SK-N-SH treated with all-trans-retinoic acid at 6 μM for 48 hours (cell line): ENCODE measurements at regions not wholly inside any gene's neighbourhood (a gene's known extent, or its start where the extent isn't known, plus 50 kb on each side); places are given as distances from the start of the nearest gene placed in this dataset.
A peak's percentile ranks its signal among the peaks of the same experiment; 100 is the strongest.

ENCODE experiments used
- ATAC-seq: fragments of 200-7000 bp; cut with Tn5 transposase; 3 replicates; pipeline ENCODE4 v1.9.1; 2020; ENCODE audit warnings: mild to moderate bottlenecking, moderate library complexity
- ARNTL ChIP-seq: fragments of 450-650 bp; formaldehyde crosslinking; IDR thresholded peaks from 2 replicates; pipeline ENCODE4 v1.5.0; 2020; ENCODE audit warnings: low read depth, mild to moderate bottlenecking, moderate library complexity, borderline replicate concordance
- CSDC2 ChIP-seq: fragments of 250-450 bp; sonication (Bioruptor Pico); IDR thresholded peaks from 2 replicates; pipeline ENCODE4 v1.5.0; 2020; ENCODE audit warnings: mild to moderate bottlenecking, moderate library complexity
- CSRNP3 ChIP-seq: fragments of 250-450 bp; sonication (Bioruptor Pico); IDR thresholded peaks from 2 replicates; pipeline ENCODE4 v1.5.1; 2021; ENCODE audit warnings: mild to moderate bottlenecking, moderate library complexity
- ESRRG ChIP-seq: fragments of 250-450 bp; sonication (Bioruptor Pico); IDR thresholded peaks from 2 replicates; pipeline ENCODE4 v1.6.1; 2021; ENCODE audit warnings: mild to moderate bottlenecking
- GLIS3 ChIP-seq: fragments of 250-450 bp; sonication (Bioruptor Pico); IDR thresholded peaks from 2 replicates; pipeline ENCODE4 v1.5.0; 2020; ENCODE audit warnings: mild to moderate bottlenecking, moderate library complexity
- ISL1 ChIP-seq: fragments of 250-450 bp; sonication (Bioruptor Pico); IDR thresholded peaks from 2 replicates; pipeline ENCODE4 v2.1.2; 2022; ENCODE audit warnings: mild to moderate bottlenecking, moderate library complexity
- OSR1 ChIP-seq: fragments of 250-450 bp; sonication (Bioruptor Pico); IDR thresholded peaks from 2 replicates; pipeline ENCODE4 v1.8.0; 2022; ENCODE audit warnings: moderate library complexity, mild to moderate bottlenecking, inconsistent platforms
- POU6F1 ChIP-seq: fragments of 250-450 bp; sonication (Bioruptor Pico); IDR thresholded peaks from 2 replicates; pipeline ENCODE4 v1.8.0; 2021; ENCODE audit warnings: low read depth, mild to moderate bottlenecking, moderate library complexity, borderline replicate concordance
- PPARA ChIP-seq: fragments of 250-450 bp; sonication (Bioruptor Pico); IDR thresholded peaks from 2 replicates; pipeline ENCODE4 v1.5.0; 2020; ENCODE audit warnings: mild to moderate bottlenecking, borderline replicate concordance
- RARB ChIP-seq: fragments of 250-450 bp; sonication (Bioruptor Pico); IDR thresholded peaks from 2 replicates; pipeline ENCODE4 v1.8.0; 2021; ENCODE audit warnings: mild to moderate bottlenecking, moderate library complexity
- SNAI2 ChIP-seq: fragments of 250-450 bp; sonication (Bioruptor Pico); IDR thresholded peaks from 2 replicates; pipeline ENCODE4 v1.5.0; 2020; ENCODE audit warnings: mild to moderate bottlenecking, moderate library complexity
- TCF4 ChIP-seq: fragments of 250-450 bp; sonication (Bioruptor Pico); IDR thresholded peaks from 2 replicates; pipeline ENCODE4 v1.8.0; 2021; ENCODE audit warnings: mild to moderate bottlenecking, moderate library complexity, borderline replicate concordance
- TSHZ2 ChIP-seq: fragments of 250-450 bp; sonication (Bioruptor Pico); IDR thresholded peaks from 2 replicates; pipeline ENCODE4 v1.5.0; 2020; ENCODE audit warnings: mild to moderate bottlenecking, moderate library complexity
- ZC3H10 ChIP-seq: fragments of 250-450 bp; sonication (Bioruptor Pico); IDR thresholded peaks from 2 replicates; pipeline ENCODE4 v1.5.1; 2021; ENCODE audit warnings: mild to moderate bottlenecking, moderate library complexity
- ZFP3 ChIP-seq: fragments of 250-450 bp; sonication (Bioruptor Pico); IDR thresholded peaks from 2 replicates; pipeline ENCODE4 v1.5.0; 2020; ENCODE audit warnings: mild to moderate bottlenecking, moderate library complexity
- ZFP30 ChIP-seq: fragments of 450-650 bp; formaldehyde crosslinking; IDR thresholded peaks from 2 replicates; pipeline ENCODE4 v1.5.0; 2022; ENCODE audit warnings: mild to moderate bottlenecking, moderate library complexity
- ZNF565 ChIP-seq: fragments of 450-650 bp; formaldehyde crosslinking; conservative IDR thresholded peaks from 2 replicates; pipeline ENCODE4 v1.5.0; 2020; ENCODE audit warnings: low read depth, mild to moderate bottlenecking, moderate library complexity
- ZNF70 ChIP-seq: fragments of 450-650 bp; formaldehyde crosslinking; IDR thresholded peaks from 2 replicates; pipeline ENCODE4 v1.5.0; 2020; ENCODE audit warnings: mild to moderate bottlenecking, moderate library complexity
- TF ChIP-seq, protein P1 (sequence below): fragments of 250-450 bp; sonication (Bioruptor Pico); IDR thresholded peaks from 2 replicates; pipeline ENCODE4 v1.8.0; 2020; ENCODE audit warnings: mild to moderate bottlenecking, moderate library complexity, borderline replicate concordance
- TF ChIP-seq, protein P2 (sequence below): fragments of 250-450 bp; sonication (Bioruptor Pico); IDR thresholded peaks from 2 replicates; pipeline ENCODE4 v1.5.1; 2020; ENCODE audit warnings: low read depth, mild to moderate bottlenecking, moderate library complexity

GRCh38 chr19:13622766-13623715, 116.8 kb upstream of the CACNA1A start:
- TF ChIP-seq ZFP30 (CRISPR knock-in tag) = no peak
- no peak for TF ChIP-seq ZNF565 (CRISPR knock-in tag)
- no peak for TF ChIP-seq SNAI2 (CRISPR knock-in tag)
- no peak for TF ChIP-seq CSDC2
- no peak for TF ChIP-seq ZFP3 (CRISPR knock-in tag)
- no peak for TF ChIP-seq TCF4 (CRISPR knock-in tag)
- TF ChIP-seq RARB (CRISPR knock-in tag) = no peak
- TF ChIP-seq ESRRG = no peak
- TF ChIP-seq, protein P1, sequence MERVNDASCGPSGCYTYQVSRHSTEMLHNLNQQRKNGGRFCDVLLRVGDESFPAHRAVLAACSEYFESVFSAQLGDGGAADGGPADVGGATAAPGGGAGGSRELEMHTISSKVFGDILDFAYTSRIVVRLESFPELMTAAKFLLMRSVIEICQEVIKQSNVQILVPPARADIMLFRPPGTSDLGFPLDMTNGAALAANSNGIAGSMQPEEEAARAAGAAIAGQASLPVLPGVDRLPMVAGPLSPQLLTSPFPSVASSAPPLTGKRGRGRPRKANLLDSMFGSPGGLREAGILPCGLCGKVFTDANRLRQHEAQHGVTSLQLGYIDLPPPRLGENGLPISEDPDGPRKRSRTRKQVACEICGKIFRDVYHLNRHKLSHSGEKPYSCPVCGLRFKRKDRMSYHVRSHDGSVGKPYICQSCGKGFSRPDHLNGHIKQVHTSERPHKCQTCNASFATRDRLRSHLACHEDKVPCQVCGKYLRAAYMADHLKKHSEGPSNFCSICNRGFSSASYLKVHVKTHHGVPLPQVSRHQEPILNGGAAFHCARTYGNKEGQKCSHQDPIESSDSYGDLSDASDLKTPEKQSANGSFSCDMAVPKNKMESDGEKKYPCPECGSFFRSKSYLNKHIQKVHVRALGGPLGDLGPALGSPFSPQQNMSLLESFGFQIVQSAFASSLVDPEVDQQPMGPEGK (CRISPR knock-in tag) = no peak
- TF ChIP-seq OSR1 (CRISPR knock-in tag) = no peak
- TF ChIP-seq ARNTL = no peak
- no peak for TF ChIP-seq ZC3H10 (CRISPR knock-in tag)
- no peak for TF ChIP-seq GLIS3 (CRISPR knock-in tag)
- TF ChIP-seq PPARA = no peak
- no peak for TF ChIP-seq CSRNP3 (CRISPR knock-in tag)
- no peak for TF ChIP-seq ISL1 (CRISPR knock-in tag)

GRCh38 chr19:13621413-13621812, 115.1 kb upstream of the CACNA1A start:
- TF ChIP-seq TCF4 (CRISPR knock-in tag) = no peak
- no peak for TF ChIP-seq PPARA
- TF ChIP-seq ESRRG = no peak
- TF ChIP-seq ZNF70 (CRISPR knock-in tag) = no peak
- TF ChIP-seq, protein P1 (CRISPR knock-in tag) = no peak
- no peak for TF ChIP-seq ARNTL
- TF ChIP-seq OSR1 (CRISPR knock-in tag) = no peak
- no peak for TF ChIP-seq RARB (CRISPR knock-in tag)
- no peak for TF ChIP-seq TSHZ2 (CRISPR knock-in tag)
- no peak for TF ChIP-seq ZFP3 (CRISPR knock-in tag)
- no peak for TF ChIP-seq ZC3H10 (CRISPR knock-in tag)
- no peak for TF ChIP-seq ZNF565 (CRISPR knock-in tag)
- TF ChIP-seq, protein P2, sequence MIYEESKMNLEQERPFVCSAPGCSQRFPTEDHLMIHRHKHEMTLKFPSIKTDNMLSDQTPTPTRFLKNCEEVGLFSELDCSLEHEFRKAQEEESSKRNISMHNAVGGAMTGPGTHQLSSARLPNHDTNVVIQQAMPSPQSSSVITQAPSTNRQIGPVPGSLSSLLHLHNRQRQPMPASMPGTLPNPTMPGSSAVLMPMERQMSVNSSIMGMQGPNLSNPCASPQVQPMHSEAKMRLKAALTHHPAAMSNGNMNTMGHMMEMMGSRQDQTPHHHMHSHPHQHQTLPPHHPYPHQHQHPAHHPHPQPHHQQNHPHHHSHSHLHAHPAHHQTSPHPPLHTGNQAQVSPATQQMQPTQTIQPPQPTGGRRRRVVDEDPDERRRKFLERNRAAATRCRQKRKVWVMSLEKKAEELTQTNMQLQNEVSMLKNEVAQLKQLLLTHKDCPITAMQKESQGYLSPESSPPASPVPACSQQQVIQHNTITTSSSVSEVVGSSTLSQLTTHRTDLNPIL (CRISPR knock-in tag) = no peak
- no peak for TF ChIP-seq POU6F1 (CRISPR knock-in tag)
- ATAC-seq = peak; percentile 89

More at GRCh38 chr19:13622766-13623715, 116.8 kb upstream of the CACNA1A start:
- ATAC-seq = peak; percentile 24
